Testis (tissue), 2 donors: ENCODE measurements at regions not wholly inside any gene's neighbourhood (a gene's known extent, or its start where the extent isn't known, plus 50 kb on each side); places are given as distances from the start of the nearest gene placed in this dataset.

Experiments used
- DNase-seq: peaks from one replicate; pipeline ENCODE4 v3.0.0-alpha.2; 2019
- H3K27ac ChIP-seq, 2 donors: fragments of 200-600 bp; sonication (generic); one replicate each; pipeline ENCODE4 v1.5.1; 2019
- H3K27me3 ChIP-seq: fragments of 200-600 bp; sonication (generic); one replicate; pipeline ENCODE4 v1.5.1; 2019
- H3K36me3 ChIP-seq: fragments of 200-600 bp; sonication (generic); one replicate; pipeline ENCODE4 v1.5.1; 2017; ENCODE audit warnings: low read depth; ENCODE audit errors: missing control alignments
- H3K4me1 ChIP-seq: fragments of 200-600 bp; sonication (generic); one replicate; pipeline ENCODE4 v1.5.1; 2019
- H3K4me3 ChIP-seq, 2 donors: fragments of 200-600 bp; sonication (generic); one replicate each; pipeline ENCODE4 v1.5.1; 2017 to 2019
- H3K9me3 ChIP-seq: fragments of 200-600 bp; sonication (generic); one replicate; pipeline ENCODE4 v1.5.1; 2017
- CTCF ChIP-seq, 3 experiments: fragments of 450-650 bp in 2 of 3; fragments of 200-600 bp in 1 of 3; sonication (generic) in 1 of 3; IDR thresholded peaks; one replicate each; pipeline ENCODE4 v1.5.1; 2016 to 2019; ENCODE audit warnings: antibody characterized with exemption in 3 of 3, mild to moderate bottlenecking in 2 of 3, moderate library complexity in 1 of 3
- POLR2A ChIP-seq: fragments of 450-650 bp; IDR thresholded peaks from one replicate; pipeline ENCODE4 v1.6.1; 2017; ENCODE audit warnings: antibody characterized with exemption, mild to moderate bottlenecking, moderate library complexity
- WGBS, 2 donors: methylation state at CpG; one replicate each; pipeline ENCODE4 v1.1.5; 2018; 5-methylcytosine and 5-hydroxymethylcytosine counted together
- intact Hi-C: fragments of 100-400 bp; cut with DNase I; formaldehyde crosslinking; loops from one replicate; pipeline ENCODE4 v1.15.1; 2023; ENCODE audit warnings: low total_unique reads

DNA sequence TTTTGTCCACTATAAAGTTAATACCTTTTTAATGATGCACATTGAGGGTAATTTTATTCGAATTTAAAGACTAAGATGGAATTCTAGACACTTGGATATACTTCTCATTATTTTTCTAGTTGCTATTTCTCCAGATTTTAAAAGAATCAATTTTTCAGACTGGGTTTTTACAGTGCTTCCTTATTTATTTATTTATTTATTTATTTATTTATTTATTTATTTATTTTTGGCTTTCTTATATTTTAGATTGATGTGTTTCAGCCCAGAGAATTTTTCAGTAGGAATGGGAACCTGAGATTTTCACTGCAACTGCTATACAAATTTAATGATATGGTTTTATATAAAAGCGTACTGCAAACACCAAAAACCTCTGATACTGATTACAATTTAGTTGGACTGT lies 448.7 kb downstream of the ZPLD1 start:
- H3K4me1 ChIP-seq, result no peaks in the 10 kb centered on the region
- no peak for DNase-seq
- H3K9me3 ChIP-seq, result no peaks in the 10 kb centered on the region
- H3K27ac ChIP-seq, result no peak overlapping the region
- WGBS, 2 donors, result 91 to 95% methylated on average over 2 of the region's 2 CpGs
- TF ChIP-seq CTCF (IDR thresholded peaks at IDR 0.05), result no peak
- TF ChIP-seq POLR2A, result no peak
- H3K27me3 ChIP-seq, result no peaks in the 10 kb centered on the region
- intact Hi-C loops, result no loop called here
- no peak overlapping the region for H3K4me3 ChIP-seq
- no peaks in the 10 kb centered on the region for H3K36me3 ChIP-seq

DNA sequence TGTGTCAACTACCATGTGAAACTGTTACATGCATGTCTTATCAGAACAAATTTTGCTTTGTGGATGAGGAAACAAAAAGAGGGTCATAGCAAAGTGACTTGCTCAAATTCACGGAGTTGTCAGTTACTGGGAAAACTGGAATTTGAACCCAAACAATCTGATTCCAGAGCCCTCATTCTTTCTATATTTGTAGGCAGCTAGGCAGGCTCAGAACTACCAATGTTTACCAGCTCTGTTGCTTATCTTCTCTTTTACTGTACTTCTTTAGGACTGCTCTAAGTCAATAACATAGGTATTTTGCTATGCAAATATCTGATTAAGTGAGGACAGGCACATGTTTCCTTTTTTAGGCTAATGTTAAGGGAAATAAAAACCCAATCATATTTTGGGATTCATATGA lies 450.5 kb downstream of the ZPLD1 start:
- intact Hi-C loops, result no loop called here
- WGBS, 2 donors, result 97 to 100% methylated on average over 1 of the region's 1 CpG
- H3K36me3 ChIP-seq, result no peaks in the 10 kb centered on the region
- no peak for DNase-seq
- TF ChIP-seq CTCF (IDR thresholded peaks at IDR 0.05) (no peak), POLR2A (no peak)
- no peak overlapping the region for H3K4me3 ChIP-seq
- H3K27me3 ChIP-seq, result no peaks in the 10 kb centered on the region
- no peaks in the 10 kb centered on the region for H3K9me3 ChIP-seq
- H3K27ac ChIP-seq, result no peak overlapping the region
- no peaks in the 10 kb centered on the region for H3K4me1 ChIP-seq

DNA sequence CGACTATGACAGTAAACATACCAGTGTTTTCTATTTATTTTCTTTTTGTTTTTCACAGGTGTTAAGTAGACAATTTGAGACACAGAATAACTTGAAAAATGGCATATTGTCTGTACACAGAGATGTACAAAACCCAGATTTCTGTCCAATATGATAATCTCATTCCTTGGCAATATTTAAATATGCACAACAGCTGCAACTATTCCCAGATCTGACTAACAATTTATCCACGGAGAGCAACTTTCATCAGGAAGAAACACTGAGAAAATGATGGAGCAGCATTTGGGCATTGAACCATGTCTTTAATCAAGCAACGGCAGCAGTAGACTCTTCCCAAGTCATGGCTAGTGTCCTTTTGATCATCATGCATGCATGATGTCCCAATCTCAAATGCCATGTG lies 452.6 kb downstream of the ZPLD1 start:
- H3K4me1 ChIP-seq, result no peaks in the 10 kb centered on the region
- no peaks in the 10 kb centered on the region for H3K27me3 ChIP-seq

GRCh38 chr3:102896851-102897621 lies 462.2 kb downstream of the ZPLD1 start:
- Histone ChIP-seq H3K4me1 (no peaks in the 10 kb centered on the region), H3K4me3 (no peak overlapping the region), H3K27me3 (no peaks in the 10 kb centered on the region), H3K27ac (no peak overlapping the region), H3K9me3 (no peaks in the 10 kb centered on the region), H3K36me3 (no peaks in the 10 kb centered on the region)
- intact Hi-C loops, result no loop called here
- 65 to 71% methylated on average over 1 of the region's 1 CpG for WGBS, 2 donors
- TF ChIP-seq POLR2A (no peak), CTCF (IDR thresholded peaks at IDR 0.05) (no peak)
- DNase-seq, result no peak

More for the DNA sequence above, 452.6 kb downstream of the ZPLD1 start:
- no peaks in the 10 kb centered on the region for H3K36me3 ChIP-seq
- intact Hi-C loops, result no loop called here
- no peak overlapping the region for H3K4me3 ChIP-seq
- no peaks in the 10 kb centered on the region for H3K9me3 ChIP-seq
- TF ChIP-seq POLR2A (no peak), CTCF (IDR thresholded peaks at IDR 0.05) (no peak)
- H3K27ac ChIP-seq, result no peak overlapping the region
- no peak for DNase-seq
- WGBS, 2 donors, result 66 to 69% methylated on average over 3 of the region's 3 CpGs

- no peaks in the 10 kb centered on the region for H3K4me1 ChIP-seq
- H3K27ac ChIP-seq, result no peak overlapping the region
- 68 to 70% methylated on average over 11 of the region's 11 CpGs for WGBS, 2 donors
- intact Hi-C loops, result no loop called here
- H3K27me3 ChIP-seq, result no peaks in the 10 kb centered on the region
- DNase-seq, result no peak
- H3K36me3 ChIP-seq, result no peaks in the 10 kb centered on the region
- no peaks in the 10 kb centered on the region for H3K9me3 ChIP-seq
- no peak overlapping the region for H3K4me3 ChIP-seq
- TF ChIP-seq POLR2A, result no peak
- TF ChIP-seq CTCF (IDR thresholded peaks at IDR 0.05), result no peak
These were observed 469.8 kb downstream of the ZPLD1 start for GRCh38 chr3:102904629-102905028.
